Right lobe of liver (tissue), 4 donors: ENCODE measurements at regions not wholly inside any gene's neighbourhood (a gene's known extent, or its start where the extent isn't known, plus 50 kb on each side); places are given as distances from the start of the nearest gene placed in this dataset.

ENCODE experiments used
- CTCF ChIP-seq, 4 donors: fragments of 200-600 bp in 3 of 4; fragments of 450-650 bp in 1 of 4; IDR thresholded peaks; one replicate each; pipeline versions ENCODE4 v1.5.1 to v1.8.0; 2016 to 2022; ENCODE audit warnings: antibody characterized with exemption in 4 of 4, mild to moderate bottlenecking in 2 of 4
- POLR2A ChIP-seq: fragments of 450-650 bp; IDR thresholded peaks from one replicate; pipeline ENCODE4 v1.6.1; 2017; ENCODE audit warnings: antibody characterized with exemption, mild to moderate bottlenecking
- donor health status: DM: no; HTN: no; CAD: no.
- donor health status: DM: no; HTN: no; CAD: no.
- donor health status: DM: no; HTN: yes; CAD: no.

DNA sequence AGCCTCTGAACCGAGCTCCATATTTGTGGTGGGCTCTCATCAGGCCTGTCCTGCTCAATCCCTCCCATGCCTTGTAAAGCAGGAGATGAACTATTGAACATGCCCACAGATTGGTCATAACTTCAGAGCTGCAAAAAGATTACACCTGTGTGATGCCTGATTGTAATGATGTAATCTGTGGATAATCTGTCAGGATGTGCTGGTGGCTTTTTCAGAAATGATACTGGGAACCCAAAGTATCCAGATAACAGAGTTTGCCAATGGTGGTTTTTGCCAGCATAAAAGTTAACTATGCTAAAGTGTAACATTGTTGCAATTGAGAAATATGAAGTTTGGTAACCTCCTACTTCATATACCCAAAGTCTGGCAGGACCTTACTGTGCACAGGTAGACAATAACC lies 393.4 kb downstream of the RAPGEF2 start:
- no peak for TF ChIP-seq CTCF (IDR thresholded peaks at IDR 0.05)
- peak; percentile 19 for TF ChIP-seq POLR2A
